Stimulated activated CD8-positive, alpha-beta memory T cell treated with anti-CD3 and anti-CD28 coated beads, Interleukin-2, amount 100 ng/mL, for 48 hours (primary cell): ENCODE measurements at regions not wholly inside any gene's neighbourhood (a gene's known extent, or its start where the extent isn't known, plus 50 kb on each side); places are given as distances from the start of the nearest gene placed in this dataset.

ENCODE experiments used
- DNase-seq, 2 donors: peaks; one replicate each; pipeline ENCODE4 v3.0.0-alpha.2; 2020; ENCODE audit warnings: low read depth in 2 of 2

GRCh38 chr16:7014756-7015155 is 317.9 kb upstream of the RBFOX1 start:
- no peak for DNase-seq

DNA sequence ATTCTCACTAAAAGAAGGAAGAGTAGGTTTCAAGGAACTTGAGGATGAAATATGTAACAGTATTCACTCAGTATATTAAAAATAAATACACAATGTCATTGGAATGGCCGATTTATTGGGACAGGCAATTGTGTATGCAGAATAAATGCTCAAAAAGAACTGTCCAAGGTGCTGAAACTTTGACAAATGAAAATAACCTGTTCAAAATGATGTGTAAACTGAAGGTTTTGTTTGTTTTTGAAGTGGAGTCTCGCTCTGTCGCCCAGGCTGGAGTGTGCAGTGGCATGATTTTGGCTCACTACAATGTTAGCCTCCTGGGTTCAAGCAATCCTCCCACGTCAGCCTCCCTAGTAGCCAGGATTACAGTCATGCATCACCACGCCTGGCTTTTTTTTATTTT is 318.7 kb upstream of the RBFOX1 start:
- DNase-seq: no peak

DNA sequence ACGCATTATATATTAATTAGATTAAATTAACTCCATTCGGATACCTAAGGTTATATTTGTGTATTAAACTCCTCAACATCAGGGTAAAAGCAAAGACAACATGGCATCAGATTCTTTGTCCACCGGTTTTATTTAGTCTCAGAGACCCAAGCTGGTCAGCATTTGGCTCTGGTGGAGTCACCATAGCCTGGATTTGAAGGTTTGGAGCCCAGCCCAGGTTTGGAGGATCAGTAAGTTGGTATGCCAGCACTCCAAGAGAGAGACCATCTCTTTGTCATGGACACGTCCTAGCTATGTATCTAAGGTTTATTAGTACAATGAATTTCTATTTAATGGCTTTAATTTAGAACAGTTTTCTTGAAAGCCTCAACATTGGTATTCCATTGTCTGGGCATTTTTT is 328.4 kb upstream of the RBFOX1 start:
- DNase-seq: no peak

GRCh38 chr16:6993544-6993943 is 339.1 kb upstream of the RBFOX1 start:
- no peak for DNase-seq

DNA sequence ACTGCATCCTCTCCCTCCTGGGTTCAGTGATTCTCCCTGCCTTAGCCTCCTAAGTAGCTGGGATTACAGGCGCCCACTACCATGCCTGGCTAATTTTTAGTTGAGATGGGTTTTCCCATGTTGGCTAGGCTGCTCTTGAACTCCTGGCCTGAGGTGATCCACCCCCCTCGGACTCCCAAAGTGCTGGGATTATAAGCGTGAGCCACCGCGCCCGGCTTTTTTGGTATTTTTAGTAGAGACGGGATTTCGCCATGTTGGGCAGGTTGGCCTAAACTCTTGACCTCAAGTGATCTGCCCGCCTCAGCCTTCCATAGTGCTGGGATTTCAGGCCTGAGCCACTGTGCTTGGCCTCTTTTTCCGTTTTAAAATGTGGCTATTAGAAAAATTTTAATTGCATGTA is 343.8 kb upstream of the RBFOX1 start:
- no peak for DNase-seq

GRCh38 chr16:6977916-6978315 is 354.7 kb upstream of the RBFOX1 start:
- no peak for DNase-seq

DNA sequence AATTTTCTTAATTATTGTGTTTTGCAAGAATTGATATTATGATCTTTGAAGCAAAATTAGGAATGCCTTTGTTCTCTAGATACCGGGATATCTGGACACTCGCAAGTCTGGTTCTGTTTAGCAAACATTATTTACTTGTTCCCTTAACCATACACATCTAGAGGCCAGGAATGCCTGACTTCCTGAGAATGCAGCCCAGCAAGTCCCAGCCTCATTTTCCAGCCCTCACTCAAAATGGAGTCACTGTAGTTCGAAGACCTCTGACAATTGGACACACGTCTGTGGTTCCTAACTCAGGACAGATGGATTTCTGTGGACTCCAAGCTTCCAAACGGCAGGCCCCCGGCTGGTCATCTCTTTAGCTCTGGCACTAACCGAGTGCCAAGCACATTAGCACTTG is 355.4 kb upstream of the RBFOX1 start:
- no peak for DNase-seq

GRCh38 chr16:6976716-6977115 is 355.9 kb upstream of the RBFOX1 start:
- DNase-seq: no peak

DNA sequence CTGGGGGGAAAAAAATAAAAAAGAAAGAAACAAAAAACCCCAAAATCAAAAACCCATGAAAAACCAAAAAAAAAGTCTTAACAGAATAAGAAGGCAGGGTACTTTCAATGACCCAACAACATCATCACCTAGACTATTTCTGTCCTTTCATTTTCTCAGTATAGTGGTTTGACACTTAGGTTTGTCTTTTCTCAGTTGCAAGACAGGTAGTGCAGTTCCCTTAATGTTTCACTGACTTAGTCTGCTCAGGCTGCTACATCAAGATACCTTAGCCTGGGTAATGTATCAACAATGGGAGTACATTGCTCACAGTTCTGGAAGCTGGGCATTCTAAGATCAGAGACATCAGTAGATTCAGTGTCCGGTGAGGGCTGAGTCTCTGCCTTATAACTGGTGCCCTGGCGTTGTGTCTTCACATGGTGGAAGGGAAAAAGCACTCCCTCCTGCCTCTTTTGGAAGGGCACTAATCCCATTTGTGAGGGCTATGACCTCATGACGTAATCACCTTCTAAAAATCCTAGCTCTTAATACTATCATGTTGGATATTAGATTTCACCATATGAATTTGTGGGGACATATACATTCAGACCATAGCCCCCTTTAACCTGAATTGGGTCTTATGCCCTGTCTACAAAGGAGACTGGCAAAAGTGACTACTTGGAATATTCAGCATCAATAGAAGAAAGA is 362.3 kb upstream of the RBFOX1 start:
- no peak for DNase-seq

DNA sequence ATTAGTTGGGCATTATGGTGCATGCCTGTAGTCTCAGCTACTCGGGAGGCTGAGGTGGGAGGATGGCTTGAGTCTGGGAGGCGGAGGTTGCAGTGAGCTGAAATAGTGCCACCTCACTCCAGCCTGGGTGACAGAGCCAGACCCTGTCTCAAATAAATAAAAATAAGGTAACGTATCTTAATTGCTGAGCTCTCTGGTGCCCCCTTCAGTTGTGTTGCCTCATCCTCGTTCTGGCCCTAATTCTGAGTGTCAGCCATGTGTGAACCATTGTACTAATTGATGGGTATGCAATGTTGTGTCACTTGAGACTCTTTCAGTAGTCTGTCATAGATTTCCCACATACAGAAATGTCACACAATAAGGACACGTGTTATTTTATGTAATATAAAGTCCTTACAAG is 363.1 kb upstream of the RBFOX1 start:
- DNase-seq: no peak

GRCh38 chr16:6967796-6968320 is 364.8 kb upstream of the RBFOX1 start:
- DNase-seq: no peak

DNA sequence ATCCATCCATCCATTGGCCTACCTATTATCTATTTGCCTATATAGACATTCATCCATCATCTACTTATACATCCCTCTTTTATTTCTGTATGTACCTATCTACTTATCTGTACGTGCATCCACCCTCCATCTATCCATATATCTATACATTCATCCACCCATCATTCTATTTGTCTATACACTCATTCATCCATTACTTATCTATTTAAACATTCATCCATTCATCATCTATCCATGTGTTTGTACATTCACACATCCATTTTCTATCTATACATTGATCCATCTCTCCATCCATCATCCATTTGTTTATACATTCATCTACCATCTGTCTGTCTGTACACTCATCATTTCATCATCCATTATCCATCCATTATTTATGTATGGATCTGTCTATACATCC is 365.7 kb upstream of the RBFOX1 start:
- DNase-seq: no peak

DNA sequence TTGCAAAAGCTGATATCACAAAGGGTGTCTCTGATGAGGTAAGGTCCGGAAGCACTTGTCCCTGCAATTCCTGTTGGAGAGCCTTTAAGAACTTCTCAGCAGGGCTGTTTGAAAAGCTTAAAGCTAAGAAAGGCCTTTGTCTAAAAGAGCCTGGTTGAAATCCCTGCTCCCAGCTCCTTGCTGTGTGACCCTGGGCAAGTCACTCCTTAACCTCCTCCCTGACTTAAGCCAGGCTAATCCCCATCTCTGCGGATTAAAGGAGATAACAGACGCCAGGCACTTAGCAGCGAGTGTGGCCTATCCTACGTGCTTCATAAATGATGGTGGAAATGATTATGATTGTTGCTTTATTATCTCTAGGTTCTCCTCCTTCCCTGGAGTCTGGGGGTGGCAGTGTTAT is 368.0 kb upstream of the RBFOX1 start:
- no peak for DNase-seq

DNA sequence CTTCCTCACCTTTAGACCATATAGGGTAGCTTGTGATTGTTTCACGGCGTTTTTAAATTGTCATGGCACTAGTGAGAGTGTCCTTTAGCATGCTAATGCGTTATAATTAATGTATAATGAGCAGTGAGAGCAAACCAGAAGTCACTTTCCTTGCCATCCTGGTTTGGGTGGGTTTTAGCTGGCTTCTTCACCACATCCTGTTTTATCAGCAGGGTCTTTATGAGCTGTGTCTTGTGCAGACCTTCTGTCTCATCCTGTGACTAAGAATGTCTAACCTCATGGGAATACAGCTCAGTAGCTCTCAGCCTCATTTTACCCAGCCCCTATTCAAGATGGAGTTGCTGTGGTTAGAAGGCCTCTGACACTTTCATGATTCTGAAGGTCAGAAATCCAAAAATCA is 370.9 kb upstream of the RBFOX1 start:
- no peak for DNase-seq

DNA sequence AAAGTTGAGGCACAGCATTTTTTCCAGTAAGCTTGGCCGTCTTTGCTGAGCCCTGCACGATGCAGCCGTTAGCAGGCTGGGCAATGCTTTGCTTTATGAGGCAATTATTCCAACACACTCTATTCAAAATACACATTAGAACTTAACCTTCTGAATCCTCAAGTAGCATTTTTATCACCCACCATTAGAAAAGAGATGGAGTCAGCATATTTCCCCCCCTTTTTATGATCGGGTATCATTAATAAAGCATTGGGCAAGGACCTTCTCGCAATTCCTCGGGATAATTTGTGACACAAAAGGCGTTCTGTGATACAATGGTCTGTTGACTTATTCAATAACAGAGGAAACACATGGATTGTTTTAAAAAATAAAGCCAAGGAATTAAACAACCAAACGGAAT is 374.5 kb upstream of the RBFOX1 start:
- no peak for DNase-seq

DNA sequence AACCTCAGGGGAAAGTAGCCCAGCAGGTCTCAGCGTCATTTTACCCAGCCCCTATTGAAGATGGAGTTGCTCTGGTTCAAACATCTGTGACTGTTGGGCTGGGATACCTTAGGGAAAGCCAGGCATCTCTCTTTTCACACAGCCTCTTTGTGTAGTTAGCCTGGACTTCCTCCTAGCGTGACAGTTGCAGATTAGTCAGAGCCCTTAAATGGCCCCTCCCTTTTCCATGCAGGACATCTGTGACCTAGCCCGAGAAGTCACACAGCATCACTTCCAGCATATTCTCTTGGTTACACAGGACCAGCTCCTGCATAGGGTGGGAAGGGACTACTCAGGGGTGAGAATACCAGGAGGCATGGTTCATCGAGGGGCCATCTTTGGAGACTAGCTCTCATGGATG is 375.0 kb upstream of the RBFOX1 start:
- no peak for DNase-seq

DNA sequence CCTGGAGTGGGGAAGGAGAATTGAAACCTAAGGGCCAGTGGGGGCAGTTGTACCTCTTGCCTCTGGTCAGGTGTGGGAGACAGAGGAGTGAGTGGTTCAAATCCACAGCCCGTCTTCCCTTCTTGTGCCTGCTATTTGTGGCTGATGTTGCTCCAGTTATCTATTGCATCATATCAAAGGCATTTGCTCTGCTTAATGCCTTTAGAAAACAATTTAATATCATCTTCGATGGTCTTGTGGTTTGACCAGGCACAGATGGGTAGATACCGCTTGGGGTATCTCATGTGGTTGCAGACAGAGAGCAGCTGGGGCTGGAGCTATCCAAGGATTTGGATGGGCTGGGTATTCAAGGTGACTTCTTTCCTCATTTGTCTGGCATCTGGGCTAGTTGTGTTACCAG is 376.1 kb upstream of the RBFOX1 start:
- no peak for DNase-seq

GRCh38 chr16:6955303-6955702 is 377.3 kb upstream of the RBFOX1 start:
- no peak for DNase-seq

- DNase-seq: no peak
These were observed 383.4 kb upstream of the RBFOX1 start for GRCh38 chr16:6949240-6949639.

GRCh38 chr16:6947291-6947690 is 385.4 kb upstream of the RBFOX1 start:
- DNase-seq: no peak

DNA sequence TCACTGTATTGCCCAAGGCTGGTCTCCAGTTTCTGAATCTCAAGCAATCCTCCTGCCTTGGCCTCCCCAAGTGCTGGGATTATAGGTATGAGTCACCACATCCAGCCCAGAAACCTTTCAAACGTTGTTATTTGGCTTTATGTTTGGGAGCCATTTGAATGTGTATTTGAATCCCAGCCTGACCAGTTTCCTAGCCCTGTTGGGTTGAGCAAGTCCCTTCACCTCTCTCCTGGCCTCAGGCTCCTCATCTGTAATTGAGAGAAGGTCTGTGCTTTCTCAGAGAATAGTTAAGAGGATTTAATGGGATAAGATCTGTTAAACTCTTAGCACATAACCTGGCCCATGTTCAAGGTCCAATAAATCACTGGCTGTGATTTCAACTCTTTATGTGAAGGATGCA is 385.8 kb upstream of the RBFOX1 start:
- DNase-seq: no peak

DNA sequence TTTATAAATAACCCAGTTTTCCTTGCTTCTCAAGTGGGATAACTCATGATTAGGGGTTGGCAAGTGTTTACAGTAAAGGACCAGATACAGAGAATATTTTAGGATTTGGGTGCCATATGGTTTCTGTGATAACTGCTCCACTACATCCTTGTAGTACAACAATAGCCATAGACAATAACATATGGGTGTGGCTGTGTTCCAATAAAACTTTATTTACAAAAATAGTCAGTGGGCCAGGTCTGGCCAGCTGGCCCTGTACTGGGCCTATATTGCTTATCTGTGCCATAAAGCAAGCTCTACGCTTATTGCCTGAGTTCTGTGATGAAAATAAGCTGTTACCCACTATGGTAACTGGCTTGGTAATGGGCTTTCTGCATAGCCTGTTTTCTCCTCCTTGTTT is 386.5 kb upstream of the RBFOX1 start:
- no peak for DNase-seq

GRCh38 chr16:6940968-6941367 is 391.7 kb upstream of the RBFOX1 start:
- no peak for DNase-seq

DNA sequence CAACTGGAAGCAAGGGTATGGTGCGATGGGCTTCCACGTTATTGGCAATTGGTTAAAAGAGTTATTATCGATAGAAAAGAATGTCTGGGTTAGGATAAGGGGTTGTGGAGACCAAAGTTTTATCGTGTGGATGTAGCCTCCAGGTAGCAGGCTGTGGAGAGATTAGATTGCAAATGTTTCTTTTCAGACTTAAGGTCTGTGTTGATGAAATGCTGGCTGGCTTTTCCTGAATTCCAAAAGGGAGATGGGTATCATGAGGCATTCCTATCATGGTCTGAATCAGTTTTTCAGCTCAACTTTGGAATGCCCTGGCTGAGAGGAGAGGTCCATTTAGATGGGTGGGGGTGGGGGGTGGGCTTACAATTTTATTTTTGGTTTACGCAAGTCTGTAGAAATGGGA is 395.0 kb upstream of the RBFOX1 start:
- no peak for DNase-seq
